Activated naive CD8-positive, alpha-beta T cell treated with anti-CD3 and anti-CD28 coated beads for 36 hours (primary cell): ENCODE measurements at regions not wholly inside any gene's neighbourhood (a gene's known extent, or its start where the extent isn't known, plus 50 kb on each side); places are given as distances from the start of the nearest gene placed in this dataset.
"Not testable (repeated sequence)": the region's sequence is repeated elsewhere in the genome, so short reads cannot be mapped to it uniquely, and the experiment has no call there.

Experiments used
- DNase-seq: peaks from one replicate; pipeline ENCODE4 v3.0.0; 2021
- H3K27ac Mint-ChIP-seq: one replicate; pipeline ENCODE4 v1.8.0; 2022; ENCODE audit warnings: mild to moderate bottlenecking, moderate library complexity, mixed read lengths
- H3K27me3 Mint-ChIP-seq: one replicate; pipeline ENCODE4 v1.8.0; 2022; ENCODE audit warnings: mild to moderate bottlenecking, mixed read lengths
- H3K36me3 Mint-ChIP-seq: one replicate; pipeline ENCODE4 v1.8.0; 2021; ENCODE audit warnings: mild to moderate bottlenecking, mixed read lengths
- H3K4me1 Mint-ChIP-seq: one replicate; pipeline ENCODE4 v1.8.0; 2021; ENCODE audit warnings: mixed read lengths
- H3K4me3 Mint-ChIP-seq: one replicate; pipeline ENCODE4 v1.8.0; 2022; ENCODE audit warnings: mild to moderate bottlenecking, moderate library complexity, mixed read lengths
- H3K9me3 Mint-ChIP-seq: one replicate; pipeline ENCODE4 v1.8.0; 2022; ENCODE audit warnings: mixed read lengths

DNA sequence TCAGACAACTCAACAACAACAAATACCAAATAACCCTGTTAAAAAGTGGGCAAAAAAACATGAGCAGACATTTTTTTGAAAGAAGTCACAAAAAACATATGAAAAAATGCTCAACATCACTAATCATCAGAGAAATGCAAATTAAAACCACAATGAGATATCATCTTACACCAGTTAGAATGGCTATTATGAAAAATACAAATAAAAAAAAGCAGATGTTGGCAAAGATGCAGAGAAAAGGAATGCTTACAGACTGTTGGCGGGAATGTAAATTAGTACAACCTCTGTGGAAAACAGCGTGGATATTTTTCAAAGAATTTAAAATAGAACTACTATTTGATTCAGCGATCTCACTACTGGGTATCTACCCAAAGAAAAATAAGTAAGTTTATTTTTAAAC lies 114.0 kb downstream of the SLC38A4 start:
- Mint-ChIP-seq H3K4me1 (no peaks in the 10 kb centered on the region), H3K9me3 (peaks cover 13% of the 10 kb centered on the region), H3K4me3 (no peak overlapping the region), H3K36me3 (peaks cover 3% of the 10 kb centered on the region), H3K27me3 (no peaks in the 10 kb centered on the region), H3K27ac (no peak overlapping the region)
- DNase-seq = no peak

DNA sequence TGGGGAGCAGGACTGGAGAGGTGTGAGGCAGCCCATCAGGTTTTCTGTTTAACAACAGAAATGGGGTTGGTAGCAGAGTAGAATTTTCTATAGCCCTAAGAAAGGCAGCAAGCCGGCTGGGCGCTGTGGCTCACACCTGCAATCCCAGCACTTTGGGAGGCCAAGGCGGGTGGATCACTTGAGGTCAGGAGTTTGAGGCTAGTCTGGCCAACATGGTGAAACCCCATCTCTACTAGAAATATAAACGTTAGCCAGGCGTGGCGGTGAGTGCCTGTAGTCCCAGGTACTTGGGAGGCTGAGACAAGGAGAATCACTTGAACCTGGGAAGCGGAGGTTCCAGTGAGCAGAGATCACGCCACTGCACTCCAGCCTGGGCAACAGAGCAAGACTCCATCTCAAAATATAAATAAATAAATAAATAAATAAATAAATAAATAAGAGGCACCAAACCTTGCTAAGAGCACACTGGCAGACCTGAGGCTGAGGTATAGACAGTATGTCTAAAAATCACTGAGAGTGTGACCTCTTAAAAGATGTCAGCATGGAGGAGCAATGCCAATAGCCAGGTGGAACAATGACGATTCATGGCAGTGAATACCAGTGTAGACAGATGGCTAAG lies 115.6 kb downstream of the SLC38A4 start:
- Mint-ChIP-seq H3K4me1 (no peaks in the 10 kb centered on the region), H3K27me3 (no peaks in the 10 kb centered on the region), H3K36me3 (no peaks in the 10 kb centered on the region), H3K27ac (no peak overlapping the region), H3K4me3 (no peak overlapping the region), H3K9me3 (peaks cover 11% of the 10 kb centered on the region)
- no peak for DNase-seq

DNA sequence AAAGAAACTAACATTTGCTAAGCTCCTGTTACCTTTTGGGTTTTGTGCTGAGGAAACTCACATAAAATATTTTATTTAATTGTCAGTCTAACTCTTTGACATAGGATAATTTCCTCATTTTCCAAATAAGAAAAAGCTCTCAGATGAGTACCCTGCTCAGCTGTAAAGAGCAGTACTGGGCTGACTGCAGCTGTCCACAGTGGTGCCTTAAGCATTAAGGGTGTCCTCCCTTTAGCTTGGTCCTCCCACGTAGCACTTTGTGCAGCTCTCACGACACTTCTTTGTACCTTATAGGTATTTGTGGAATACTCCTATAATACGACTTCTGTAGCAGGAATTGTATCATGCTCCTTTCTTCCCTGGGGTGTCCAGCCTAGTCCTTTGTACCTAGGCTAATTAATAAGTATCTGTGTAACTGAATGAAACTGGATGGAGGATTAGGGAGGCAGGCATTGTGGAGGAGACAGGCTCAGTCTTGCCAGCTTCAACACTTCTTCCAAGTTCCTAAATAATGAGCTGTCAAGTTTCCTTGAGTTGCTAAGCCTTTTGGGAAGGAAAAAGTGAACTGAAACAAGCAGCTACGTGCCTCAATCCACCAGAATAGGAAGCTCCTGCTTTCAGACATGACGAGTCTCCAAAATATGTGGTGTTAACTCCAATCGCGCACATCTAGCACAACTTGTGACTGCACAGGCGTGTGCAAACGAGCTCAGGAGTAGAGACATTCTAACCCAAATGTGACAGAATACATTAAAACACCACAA lies 123.0 kb downstream of the SLC38A4 start:
- no peaks in the 10 kb centered on the region for H3K36me3 Mint-ChIP-seq

DNA sequence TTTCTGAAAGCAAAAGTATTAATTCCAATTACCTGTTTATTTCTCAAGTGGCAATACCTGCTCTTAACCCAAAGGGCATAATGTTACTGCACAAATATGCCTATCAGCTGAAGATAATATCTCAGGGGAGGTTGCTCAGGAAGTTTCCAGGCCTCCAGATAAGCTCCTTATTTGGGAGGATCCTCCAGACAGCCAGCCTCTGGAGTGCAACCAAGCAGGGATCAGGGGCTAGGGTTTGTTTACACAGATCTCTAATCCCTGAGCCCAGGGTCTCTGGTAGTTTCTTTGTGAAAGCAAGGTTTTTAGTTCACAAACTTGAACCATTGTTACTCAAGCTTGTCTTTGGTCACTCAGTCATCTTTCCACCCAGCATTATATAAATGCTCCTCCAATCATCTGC lies 124.4 kb downstream of the SLC38A4 start:
- no peak for DNase-seq
- Mint-ChIP-seq H3K9me3 (peaks cover 7% of the 10 kb centered on the region), H3K27me3 (no peaks in the 10 kb centered on the region), H3K36me3 (no peaks in the 10 kb centered on the region), H3K4me1 (no peaks in the 10 kb centered on the region), H3K4me3 (no peak overlapping the region), H3K27ac (no peak overlapping the region)

More for the DNA sequence above, 123.0 kb downstream of the SLC38A4 start:
- H3K27ac Mint-ChIP-seq = no peak overlapping the region
- H3K9me3 Mint-ChIP-seq = peaks cover 2% of the 10 kb centered on the region
- no peaks in the 10 kb centered on the region for H3K27me3 Mint-ChIP-seq
- no peak overlapping the region for H3K4me3 Mint-ChIP-seq
- no peaks in the 10 kb centered on the region for H3K4me1 Mint-ChIP-seq
- DNase-seq = no peak

DNA sequence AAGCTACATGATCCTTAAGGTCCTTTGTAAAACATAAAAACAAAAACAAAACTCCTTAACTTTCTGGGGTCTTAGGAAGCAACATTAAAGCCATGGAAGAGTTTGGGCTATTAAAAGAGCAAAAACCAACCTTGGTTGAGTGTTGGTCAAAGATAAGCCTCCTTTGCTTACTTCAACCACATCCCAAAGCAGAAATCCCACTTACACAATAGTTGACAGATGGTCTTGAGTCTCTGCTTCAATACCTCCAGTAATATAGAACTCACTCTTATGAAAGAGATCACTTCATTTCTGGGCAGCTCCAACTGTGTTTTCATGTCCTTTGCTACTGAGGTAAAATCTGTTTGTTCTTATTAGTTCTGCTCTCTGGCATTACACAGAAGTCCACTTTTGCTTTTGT lies 125.8 kb downstream of the SLC38A4 start:
- Mint-ChIP-seq H3K27me3 (no peaks in the 10 kb centered on the region), H3K27ac (no peak overlapping the region), H3K4me1 (no peaks in the 10 kb centered on the region), H3K36me3 (no peaks in the 10 kb centered on the region), H3K4me3 (no peak overlapping the region), H3K9me3 (peaks cover 7% of the 10 kb centered on the region)
- DNase-seq = no peak

DNA sequence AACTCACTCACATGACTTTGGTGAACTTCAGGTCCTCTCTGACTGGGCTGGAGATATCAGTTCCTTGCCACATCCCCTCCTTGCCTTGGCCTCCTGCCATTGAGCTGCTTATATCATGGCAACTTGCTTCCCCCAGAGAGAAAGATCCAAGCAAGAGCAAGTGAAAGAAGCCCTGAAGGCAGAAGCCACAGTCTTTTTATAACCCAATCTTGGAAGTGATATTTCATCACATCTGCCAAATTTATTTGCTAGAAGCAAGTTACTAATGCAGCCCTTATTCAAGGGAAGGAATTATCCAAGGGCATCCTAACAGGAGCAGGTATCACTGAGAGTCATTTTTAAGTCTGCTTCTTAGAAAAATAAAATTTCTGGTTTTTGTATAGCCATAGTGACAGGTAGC lies 127.8 kb downstream of the SLC38A4 start:
- Mint-ChIP-seq H3K27ac (no peak overlapping the region), H3K27me3 (no peaks in the 10 kb centered on the region), H3K9me3 (peaks cover 7% of the 10 kb centered on the region), H3K4me3 (no peak overlapping the region), H3K36me3 (no peaks in the 10 kb centered on the region), H3K4me1 (no peaks in the 10 kb centered on the region)
- DNase-seq = no peak

DNA sequence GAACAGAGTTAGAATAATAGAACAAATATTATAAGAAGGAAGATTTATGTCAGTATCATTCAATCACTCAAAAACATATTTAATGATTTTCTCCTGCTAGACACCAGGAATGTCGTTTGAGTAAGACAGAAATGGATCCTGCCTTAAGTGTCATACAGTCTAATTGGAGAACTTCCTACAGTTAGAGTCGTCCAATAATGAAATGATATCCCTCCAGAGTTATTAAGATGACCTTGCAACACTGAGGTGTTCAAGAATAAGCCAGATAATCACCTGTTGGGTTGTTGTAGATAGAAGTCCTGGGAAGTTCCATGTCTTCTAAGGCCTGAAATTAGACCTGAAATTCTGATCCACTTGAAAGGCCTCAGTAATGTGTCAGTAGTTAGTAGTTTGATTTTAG lies 132.3 kb downstream of the SLC38A4 start:
- Mint-ChIP-seq H3K4me1 (no peaks in the 10 kb centered on the region), H3K27ac (no peak overlapping the region), H3K36me3 (peaks cover 1% of the 10 kb centered on the region), H3K9me3 (peaks cover 10% of the 10 kb centered on the region), H3K4me3 (no peak overlapping the region), H3K27me3 (no peaks in the 10 kb centered on the region)
- DNase-seq = no peak

DNA sequence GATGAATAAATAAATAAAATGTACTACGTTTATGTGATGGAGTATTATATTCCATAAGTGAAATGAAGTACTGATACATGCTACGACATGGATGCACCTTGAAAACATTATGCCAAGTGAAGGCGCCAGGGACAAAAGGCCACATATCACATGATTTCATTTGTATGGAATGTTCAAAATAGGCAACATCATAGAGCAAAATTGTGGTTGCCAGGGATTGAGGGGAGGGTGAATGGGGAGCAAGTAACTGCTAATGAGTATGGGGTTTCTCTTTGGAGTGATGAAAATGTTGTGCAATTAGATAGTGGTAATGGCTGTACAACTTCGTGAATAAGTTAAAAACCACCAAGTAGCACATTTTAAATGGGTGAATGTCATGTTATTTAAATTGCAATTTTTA lies 132.8 kb downstream of the SLC38A4 start:
- Mint-ChIP-seq H3K4me3 (no peak overlapping the region), H3K9me3 (peaks cover 10% of the 10 kb centered on the region), H3K27me3 (no peaks in the 10 kb centered on the region), H3K36me3 (peaks cover 1% of the 10 kb centered on the region), H3K4me1 (no peaks in the 10 kb centered on the region), H3K27ac (no peak overlapping the region)
- no peak for DNase-seq

DNA sequence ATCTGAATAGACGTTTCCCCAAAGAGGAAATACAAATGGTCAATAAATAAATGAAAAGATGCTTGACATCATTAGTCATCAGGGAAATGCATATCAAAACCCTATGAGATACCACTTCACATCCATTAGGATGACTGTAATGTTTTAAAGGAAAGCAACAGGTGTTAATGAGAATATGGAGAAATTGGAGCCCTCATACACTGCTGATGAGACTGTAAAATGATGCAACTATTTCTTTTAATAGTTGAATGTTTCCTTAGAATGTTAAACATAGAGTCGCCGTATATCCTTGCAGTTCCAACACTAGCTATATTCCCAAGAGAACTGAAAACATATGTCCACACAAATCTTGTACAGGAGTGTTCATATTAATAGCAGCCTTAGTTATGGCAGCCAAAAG lies 133.2 kb downstream of the SLC38A4 start:
- Mint-ChIP-seq H3K4me1 (no peaks in the 10 kb centered on the region), H3K9me3 (peaks cover 7% of the 10 kb centered on the region), H3K27me3 (no peaks in the 10 kb centered on the region), H3K27ac (no peak overlapping the region), H3K4me3 (no peak overlapping the region), H3K36me3 (peaks cover 1% of the 10 kb centered on the region)
- no peak for DNase-seq

DNA sequence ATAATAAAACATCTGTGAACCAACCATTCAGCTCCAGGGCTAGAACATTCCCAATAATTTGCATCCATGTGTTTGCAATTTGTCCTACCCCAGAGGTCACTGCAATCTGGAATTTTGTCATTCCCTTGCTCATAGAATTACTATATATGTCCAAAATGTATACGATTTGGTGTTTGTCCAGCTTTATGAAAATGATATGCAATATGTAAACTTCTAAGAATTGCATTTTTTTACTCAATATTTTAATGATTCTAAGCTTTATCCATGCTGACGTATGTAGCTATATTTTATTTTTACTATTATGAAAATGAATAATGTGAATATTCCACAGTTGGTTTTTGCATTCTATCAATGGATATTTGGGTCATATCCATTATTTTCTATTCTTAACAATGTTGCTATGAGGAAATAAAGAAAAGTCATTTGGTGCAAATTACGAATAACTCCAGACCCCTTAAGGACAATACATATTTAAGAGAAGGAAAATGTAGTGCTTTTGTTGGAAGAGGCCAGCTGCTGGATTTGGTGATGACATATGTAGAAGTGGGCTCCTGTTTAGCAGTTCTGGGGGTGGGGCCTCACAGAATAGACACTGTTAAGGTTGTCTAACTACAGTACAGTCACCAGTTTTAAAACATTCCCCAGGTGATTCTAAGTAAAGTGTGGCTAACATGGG lies 139.4 kb downstream of the SLC38A4 start:
- Mint-ChIP-seq H3K4me1 (no peaks in the 10 kb centered on the region), H3K4me3 (no peak overlapping the region), H3K27ac (no peak overlapping the region), H3K27me3 (no peaks in the 10 kb centered on the region), H3K9me3 (peaks cover 7% of the 10 kb centered on the region), H3K36me3 (peaks cover 6% of the 10 kb centered on the region)
- no peak for DNase-seq

DNA sequence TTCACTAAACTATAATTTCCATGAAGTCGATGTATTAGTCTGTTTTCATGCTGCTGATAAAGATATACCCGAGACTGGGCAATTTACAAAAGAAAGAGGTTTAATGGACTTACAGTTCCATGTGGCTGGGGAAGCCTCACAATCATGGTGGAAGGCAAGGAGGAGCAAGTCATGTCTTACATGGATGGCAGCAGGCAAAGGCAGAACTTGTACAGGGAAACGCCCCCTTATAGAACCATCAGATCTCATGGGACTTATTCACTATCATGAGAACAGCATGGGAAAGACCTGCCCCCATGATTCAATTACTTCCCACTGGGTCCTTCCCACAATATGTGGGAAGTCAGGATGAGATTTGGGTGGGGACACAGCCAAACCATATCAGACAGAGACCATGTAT lies 141.6 kb downstream of the SLC38A4 start:
- H3K27ac Mint-ChIP-seq, H3K4me3 Mint-ChIP-seq, H3K4me1 Mint-ChIP-seq, H3K36me3 Mint-ChIP-seq, DNase-seq, H3K27me3 Mint-ChIP-seq, H3K9me3 Mint-ChIP-seq: not testable (repeated sequence)

DNA sequence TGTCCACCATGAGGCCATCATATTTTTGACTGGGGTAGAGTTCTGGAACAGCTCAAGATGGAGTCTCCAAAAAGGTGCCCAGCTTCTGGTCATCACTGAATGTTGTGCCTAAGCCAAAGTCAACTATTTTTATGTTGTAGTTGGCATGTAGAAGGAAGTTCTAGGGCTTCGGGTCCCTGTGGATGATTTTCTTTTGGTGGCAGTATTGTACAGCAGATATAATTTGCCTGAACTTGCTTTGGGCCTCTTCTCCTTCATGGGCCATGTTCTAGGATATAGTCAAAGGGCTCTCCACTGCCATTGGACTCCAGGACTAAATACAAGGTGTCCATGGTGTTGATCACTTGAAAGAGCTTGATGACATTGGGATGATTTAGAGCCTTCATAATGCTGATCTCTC lies 143.6 kb downstream of the SLC38A4 start:
- Mint-ChIP-seq H3K4me3 (no peak overlapping the region), H3K27ac (no peak overlapping the region), H3K27me3 (no peaks in the 10 kb centered on the region), H3K4me1 (no peaks in the 10 kb centered on the region), H3K36me3 (peaks cover 5% of the 10 kb centered on the region), H3K9me3 (peaks cover 5% of the 10 kb centered on the region)
- DNase-seq = no peak

DNA sequence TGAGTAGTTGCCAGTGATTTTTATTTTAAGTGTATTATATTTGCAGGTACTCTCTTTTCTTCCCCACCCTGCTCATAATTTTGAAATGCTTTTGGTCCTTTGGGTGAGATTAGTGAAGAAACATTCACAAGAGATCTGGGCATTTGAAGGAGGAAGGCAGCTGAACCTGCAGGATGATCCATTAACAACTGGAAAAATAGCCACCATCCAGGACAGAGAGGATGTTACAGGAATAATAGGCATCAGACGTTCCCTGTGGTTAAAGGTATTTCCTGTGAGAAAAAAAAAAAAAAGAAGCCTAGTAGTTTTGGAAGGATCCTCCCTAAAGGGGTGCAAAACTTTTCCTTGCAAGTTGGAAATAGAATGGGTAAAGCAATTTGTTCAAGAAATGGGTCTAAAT lies 145.3 kb downstream of the SLC38A4 start:
- Mint-ChIP-seq H3K4me3 (no peak overlapping the region), H3K4me1 (no peaks in the 10 kb centered on the region), H3K27me3 (no peaks in the 10 kb centered on the region), H3K9me3 (peaks cover 5% of the 10 kb centered on the region), H3K27ac (no peak overlapping the region), H3K36me3 (peaks cover 5% of the 10 kb centered on the region)
- no peak for DNase-seq

DNA sequence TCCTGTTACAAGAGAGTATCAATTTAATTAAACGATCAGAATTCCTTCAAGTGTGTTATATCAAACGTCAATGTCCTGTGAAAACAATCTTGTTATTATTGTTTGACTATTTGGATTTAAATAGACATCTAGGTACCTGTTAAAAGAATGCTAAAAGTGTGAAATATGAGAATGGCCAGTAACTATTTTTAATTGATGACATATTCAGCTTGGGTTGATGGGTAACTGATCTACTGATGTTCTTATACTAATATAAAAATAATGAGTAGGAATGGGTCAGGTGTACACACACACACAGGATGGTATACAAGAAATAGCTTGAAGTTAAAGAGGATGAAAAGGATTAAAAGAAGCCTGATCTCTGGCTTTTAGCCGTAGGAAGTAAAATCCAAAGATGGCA lies 146.0 kb downstream of the SLC38A4 start:
- no peak overlapping the region for H3K4me3 Mint-ChIP-seq
- no peaks in the 10 kb centered on the region for H3K4me1 Mint-ChIP-seq
- H3K27ac Mint-ChIP-seq = no peak overlapping the region
- H3K27me3 Mint-ChIP-seq = no peaks in the 10 kb centered on the region
- H3K36me3 Mint-ChIP-seq = peaks cover 5% of the 10 kb centered on the region
- H3K9me3 Mint-ChIP-seq = peaks cover 5% of the 10 kb centered on the region
- DNase-seq = no peak

DNA sequence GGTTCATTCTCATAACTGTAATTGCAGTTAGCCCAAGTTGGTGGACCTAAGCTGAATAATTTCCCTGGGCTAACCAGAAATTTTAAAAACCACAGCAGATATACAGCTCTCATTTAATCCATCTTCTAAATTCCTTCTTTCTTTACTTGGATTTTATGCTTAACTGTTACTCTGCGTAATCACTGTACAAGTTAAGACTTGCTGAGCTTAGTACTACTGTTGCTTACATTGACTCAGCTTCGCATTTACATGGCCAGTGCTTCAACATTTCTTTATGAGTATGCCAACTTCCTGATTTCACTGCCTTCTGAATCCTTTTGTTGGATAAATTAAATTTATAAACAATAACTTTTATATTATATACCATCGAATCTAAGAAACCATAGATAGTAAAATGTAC lies 147.4 kb downstream of the SLC38A4 start:
- no peak for DNase-seq
- Mint-ChIP-seq H3K36me3 (no peaks in the 10 kb centered on the region), H3K4me1 (no peaks in the 10 kb centered on the region), H3K9me3 (no peaks in the 10 kb centered on the region), H3K27ac (no peak overlapping the region), H3K27me3 (no peaks in the 10 kb centered on the region), H3K4me3 (no peak overlapping the region)

DNA sequence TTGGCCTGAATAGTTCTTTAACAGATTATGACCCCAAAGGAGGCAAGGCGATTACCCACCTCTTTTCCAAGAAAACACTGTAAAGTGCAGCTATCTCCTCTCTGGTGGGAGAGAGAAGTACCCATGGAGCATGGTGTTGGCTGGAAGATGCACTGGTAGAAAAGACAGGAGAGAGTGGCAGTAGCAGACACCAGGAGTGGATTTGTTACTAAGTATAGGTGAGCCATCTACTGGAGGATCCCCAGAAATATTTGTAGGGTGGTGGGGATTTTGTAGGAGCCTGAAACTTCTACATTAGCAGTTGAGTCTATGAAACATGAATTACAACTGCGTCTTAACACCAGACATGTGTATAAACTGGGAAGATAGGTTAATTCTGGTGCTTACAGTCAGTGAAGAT lies 148.0 kb downstream of the SLC38A4 start:
- Mint-ChIP-seq H3K36me3 (no peaks in the 10 kb centered on the region), H3K4me3 (no peak overlapping the region), H3K27ac (no peak overlapping the region), H3K9me3 (no peaks in the 10 kb centered on the region), H3K4me1 (no peaks in the 10 kb centered on the region), H3K27me3 (no peaks in the 10 kb centered on the region)
- DNase-seq = no peak
